PC-3 (cell line): ENCODE measurements at regions not wholly inside any gene's neighbourhood (a gene's known extent, or its start where the extent isn't known, plus 50 kb on each side); places are given as distances from the start of the nearest gene placed in this dataset.
"Not testable (repeated sequence)": the region's sequence is repeated elsewhere in the genome, so short reads cannot be mapped to it uniquely, and the experiment has no call there.

Source experiments
- CTCF ChIP-seq: fragments of 300-600 bp; sonication (generic); conservative IDR thresholded peaks from 2 replicates; pipeline ENCODE4 v1.5.1; 2017; ENCODE audit warnings: antibody characterized with exemption, low read depth, mild to moderate bottlenecking, low read length
- EZH2 ChIP-seq: fragments of 300-600 bp; sonication (generic); IDR thresholded peaks from one replicate; pipeline ENCODE4 v1.6.1; 2017; ENCODE audit warnings: antibody characterized with exemption, mild to moderate bottlenecking, low read length; ENCODE audit not compliant: unreplicated experiment
- EZH2phosphoT487 ChIP-seq: fragments of 300-600 bp; sonication (generic); IDR thresholded peaks from 2 replicates; pipeline ENCODE4 v1.6.1; 2018; ENCODE audit warnings: mild to moderate bottlenecking, antibody characterized with exemption, low read length, borderline replicate concordance

- TF ChIP-seq EZH2, CTCF, EZH2phosphoT487: not testable (repeated sequence)
Measured at GRCh38 chr15:20639224-20639623, 97.6 kb upstream of the GOLGA6L6 start.
